Muscle layer of colon (tissue), 2 donors: ENCODE measurements at regions not wholly inside any gene's neighbourhood (a gene's known extent, or its start where the extent isn't known, plus 50 kb on each side); places are given as distances from the start of the nearest gene placed in this dataset.

ENCODE experiments used
- H3K27ac ChIP-seq: one replicate; pipeline ENCODE4 v1.7.0; 2013; ENCODE audit warnings: low read depth, mild to moderate bottlenecking, low read length, moderate library complexity
- H3K27me3 ChIP-seq, 2 donors: one replicate each; pipeline ENCODE4 v1.7.0; 2013; ENCODE audit warnings: low read length in 2 of 2, mild to moderate bottlenecking in 2 of 2; ENCODE audit not compliant: insufficient read depth in 2 of 2, control insufficient read depth in 1 of 2
- H3K36me3 ChIP-seq: one replicate; pipeline ENCODE4 v1.7.0; 2013; ENCODE audit warnings: mild to moderate bottlenecking, low read length; ENCODE audit not compliant: insufficient read depth
- H3K4me1 ChIP-seq: one replicate; pipeline ENCODE4 v1.7.0; 2013; ENCODE audit warnings: mild to moderate bottlenecking, low read length; ENCODE audit not compliant: insufficient read depth
- H3K4me3 ChIP-seq, 2 donors: one replicate each; pipeline ENCODE4 v1.7.0; 2013; ENCODE audit warnings: low read length in 2 of 2, low read depth in 1 of 2, mild to moderate bottlenecking in 1 of 2, moderate library complexity in 1 of 2
- H3K9ac ChIP-seq: one replicate; pipeline ENCODE4 v1.7.0; 2013; ENCODE audit warnings: low read length
- H3K9me3 ChIP-seq: one replicate; pipeline ENCODE4 v1.7.0; 2013; ENCODE audit warnings: mild to moderate bottlenecking, low read length
- donor health status: abdominal sarcoma.
- donor health status: Adenocarcinoma of cecum.

DNA sequence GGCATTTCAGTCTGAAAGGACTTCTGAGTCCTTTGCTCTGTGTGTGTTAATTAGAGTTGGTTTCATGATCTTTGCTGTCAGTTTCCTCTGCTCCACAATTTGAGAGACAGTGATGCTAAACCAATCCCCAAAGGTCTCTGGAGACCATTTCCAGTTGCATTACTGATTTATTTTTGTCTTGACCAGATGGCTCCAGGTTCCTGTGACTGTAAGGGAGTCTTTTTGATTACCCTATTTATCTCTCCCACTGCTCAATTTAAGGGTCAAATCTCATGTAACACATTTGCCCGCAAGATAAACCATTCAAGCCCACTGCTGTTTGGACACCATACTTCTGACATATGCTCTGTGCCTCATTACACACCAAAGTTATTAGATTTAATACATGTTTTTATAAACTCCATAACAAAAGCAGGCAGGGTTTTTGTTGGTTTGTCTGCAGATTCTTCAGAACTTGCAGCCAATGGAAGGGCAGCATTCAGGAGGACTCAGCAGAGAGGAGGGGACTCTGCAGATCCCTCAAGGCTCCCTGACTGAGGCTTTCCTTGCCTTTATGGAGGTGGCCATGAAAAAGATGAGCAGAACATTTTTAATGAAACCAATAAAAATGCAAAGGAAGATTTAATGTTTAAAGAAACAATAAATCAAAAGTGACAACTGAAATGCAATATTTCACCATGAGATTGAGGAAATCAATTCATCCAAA is 889.3 kb upstream of the CELF4 start:
- Histone ChIP-seq H3K27ac (no peak overlapping the region), H3K4me3 (no peak overlapping the region), H3K4me1 (no peaks in the 10 kb centered on the region), H3K36me3 (no peaks in the 10 kb centered on the region), H3K9ac (no peak overlapping the region), H3K9me3 (no peaks in the 10 kb centered on the region), H3K27me3 (no peaks in the 10 kb centered on the region)

DNA sequence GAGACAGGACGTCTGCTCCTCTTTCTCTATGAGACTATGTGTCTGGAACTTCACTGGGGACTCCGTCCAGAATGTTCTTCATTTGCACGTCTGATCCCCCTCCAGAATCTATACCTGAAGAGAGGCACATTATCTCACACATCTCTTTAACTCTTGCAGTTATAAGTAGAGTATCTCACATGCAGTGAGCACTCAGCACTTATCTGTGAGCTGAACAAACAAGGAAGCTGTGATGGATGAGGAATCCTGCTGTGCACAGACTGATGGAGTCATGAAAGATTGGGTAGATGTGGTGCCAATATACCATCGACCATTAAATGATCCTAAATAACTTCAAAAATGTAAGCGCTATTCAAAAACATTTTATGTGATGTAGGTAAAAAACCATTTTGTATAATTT is 888.3 kb upstream of the CELF4 start:
- no peak overlapping the region for H3K27ac ChIP-seq
- H3K4me3 ChIP-seq, result no peak overlapping the region
- H3K9ac ChIP-seq, result no peak overlapping the region
- H3K9me3 ChIP-seq, result no peaks in the 10 kb centered on the region
- H3K27me3 ChIP-seq, result no peaks in the 10 kb centered on the region
- no peaks in the 10 kb centered on the region for H3K4me1 ChIP-seq
- no peaks in the 10 kb centered on the region for H3K36me3 ChIP-seq

DNA sequence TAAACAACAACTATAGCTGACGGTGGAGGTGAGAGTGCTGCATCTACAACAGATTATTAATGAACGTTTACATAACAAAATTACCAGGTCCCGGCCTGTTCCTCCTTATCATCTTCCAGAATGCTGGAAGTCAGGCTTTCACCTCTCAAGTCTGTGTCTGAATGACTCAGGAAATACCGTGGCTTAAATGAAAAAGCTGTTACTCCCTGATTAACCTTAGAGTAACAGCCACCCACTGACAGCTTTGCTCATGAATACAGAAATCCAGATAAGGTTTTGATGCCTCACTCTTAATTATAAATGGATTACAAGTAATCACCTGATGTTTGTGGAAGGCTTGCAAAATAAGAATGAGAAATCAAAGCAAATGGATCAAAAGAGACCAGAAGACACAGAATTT is 885.3 kb upstream of the CELF4 start:
- Histone ChIP-seq H3K27ac (no peak overlapping the region), H3K36me3 (no peaks in the 10 kb centered on the region), H3K4me1 (no peaks in the 10 kb centered on the region)

DNA sequence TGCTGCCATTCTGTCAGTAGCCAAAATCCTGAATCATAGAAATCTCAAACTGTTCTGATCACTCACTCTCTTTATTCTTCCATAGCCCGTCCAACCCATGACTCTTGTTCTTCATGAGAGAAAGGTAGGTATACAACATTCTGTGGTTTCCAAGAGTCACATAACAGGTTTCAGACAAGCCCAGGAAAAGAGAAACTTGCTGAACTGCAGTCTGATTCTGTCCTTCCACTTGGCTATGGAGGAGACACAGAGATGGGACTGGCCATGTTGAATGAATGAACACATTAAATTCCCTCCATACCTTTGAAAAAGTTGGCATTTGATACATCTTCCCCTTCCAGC is 880.2 kb upstream of the CELF4 start:
- H3K4me1 ChIP-seq, result no peaks in the 10 kb centered on the region
- no peaks in the 10 kb centered on the region for H3K9me3 ChIP-seq
- no peak overlapping the region for H3K27ac ChIP-seq
- no peak overlapping the region for H3K4me3 ChIP-seq
- H3K36me3 ChIP-seq, result no peaks in the 10 kb centered on the region
- no peak overlapping the region for H3K9ac ChIP-seq
- no peaks in the 10 kb centered on the region for H3K27me3 ChIP-seq

More for the DNA sequence above, 885.3 kb upstream of the CELF4 start:
- Histone ChIP-seq H3K9me3 (no peaks in the 10 kb centered on the region), H3K27me3 (no peaks in the 10 kb centered on the region), H3K4me3 (no peak overlapping the region), H3K9ac (no peak overlapping the region)

DNA sequence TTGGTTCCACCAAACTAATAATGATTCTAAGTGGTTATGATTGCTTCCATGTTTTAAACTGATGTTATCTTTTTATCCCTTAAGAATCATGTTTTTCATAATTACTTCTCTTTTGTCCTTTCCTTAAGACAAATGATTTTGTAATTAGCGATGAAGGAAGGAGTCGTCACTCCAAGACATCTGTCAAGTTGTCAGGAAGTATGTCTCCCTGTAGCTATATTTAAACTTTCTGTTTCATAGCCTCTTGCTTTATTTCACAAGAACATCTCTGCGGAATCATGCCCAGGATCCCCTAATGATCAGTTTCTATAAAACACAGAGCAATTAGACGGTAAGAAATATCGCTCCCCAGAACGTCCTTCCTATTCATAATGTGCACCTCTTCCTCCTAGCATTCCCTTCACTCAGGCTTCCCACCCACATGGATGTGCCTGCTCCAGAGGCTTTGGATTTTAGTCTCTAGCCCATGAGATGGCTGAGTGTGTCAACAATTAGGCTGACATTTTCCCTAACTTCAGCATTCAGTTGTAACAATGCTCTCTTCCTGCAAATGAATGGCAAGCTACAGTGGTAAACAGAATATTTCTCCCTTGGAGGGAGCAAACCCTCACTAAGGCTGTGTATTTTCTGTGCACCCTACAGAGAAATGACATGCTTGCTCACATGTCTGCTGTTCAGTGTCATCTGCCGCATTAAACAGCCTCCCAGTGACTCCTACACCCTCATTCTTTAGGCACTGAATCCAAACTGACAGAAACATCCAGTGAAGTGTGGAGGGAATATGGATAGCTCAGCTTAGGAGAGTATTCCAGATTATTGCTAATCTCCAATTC is 879.6 kb upstream of the CELF4 start:
- Histone ChIP-seq H3K4me3 (no peak overlapping the region), H3K27me3 (no peaks in the 10 kb centered on the region), H3K36me3 (no peaks in the 10 kb centered on the region), H3K9me3 (no peaks in the 10 kb centered on the region), H3K4me1 (no peaks in the 10 kb centered on the region), H3K27ac (no peak overlapping the region), H3K9ac (no peak overlapping the region)

DNA sequence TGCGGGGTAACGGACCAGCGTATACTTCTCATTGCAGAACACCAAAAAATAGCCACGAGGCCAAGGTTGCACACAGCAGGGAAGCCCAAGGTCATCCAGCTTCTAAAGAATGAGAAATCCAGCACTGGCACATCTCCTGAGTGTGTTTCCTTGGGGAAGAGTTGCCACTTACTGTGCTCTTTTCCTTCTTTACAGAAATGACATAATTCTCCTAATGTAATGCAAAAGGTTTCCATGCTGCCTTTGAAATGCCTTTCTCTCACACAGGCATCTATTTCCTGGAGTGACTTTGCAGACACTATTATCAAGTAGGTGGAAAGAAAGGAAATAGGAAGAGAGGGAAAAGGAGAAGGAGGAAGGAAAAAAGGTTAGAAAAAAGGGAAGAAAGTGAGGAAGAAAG is 862.1 kb upstream of the CELF4 start:
- Histone ChIP-seq H3K27me3 (no peaks in the 10 kb centered on the region), H3K9ac (no peak overlapping the region), H3K27ac (no peak overlapping the region), H3K36me3 (no peaks in the 10 kb centered on the region), H3K4me3 (no peak overlapping the region), H3K9me3 (no peaks in the 10 kb centered on the region), H3K4me1 (no peaks in the 10 kb centered on the region)

DNA sequence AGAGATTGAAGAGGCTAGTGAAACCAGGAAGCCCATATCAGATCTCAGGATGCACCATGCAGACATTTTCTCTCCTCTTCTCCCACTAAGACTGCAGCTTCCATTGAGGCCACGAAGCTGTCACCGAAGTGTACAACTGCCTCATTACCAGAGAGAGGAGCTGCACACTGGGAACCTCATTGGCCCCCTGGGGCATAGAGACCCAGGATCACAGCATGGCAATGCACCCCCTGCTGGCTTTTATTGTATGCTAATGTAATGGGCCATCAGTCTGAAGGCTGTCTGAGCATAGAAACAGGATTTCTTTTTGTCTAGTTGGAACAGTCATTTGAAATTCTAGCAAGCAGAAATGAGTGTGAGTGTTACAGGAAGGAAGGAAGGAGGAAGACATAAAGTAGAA is 861.6 kb upstream of the CELF4 start:
- no peaks in the 10 kb centered on the region for H3K36me3 ChIP-seq

DNA sequence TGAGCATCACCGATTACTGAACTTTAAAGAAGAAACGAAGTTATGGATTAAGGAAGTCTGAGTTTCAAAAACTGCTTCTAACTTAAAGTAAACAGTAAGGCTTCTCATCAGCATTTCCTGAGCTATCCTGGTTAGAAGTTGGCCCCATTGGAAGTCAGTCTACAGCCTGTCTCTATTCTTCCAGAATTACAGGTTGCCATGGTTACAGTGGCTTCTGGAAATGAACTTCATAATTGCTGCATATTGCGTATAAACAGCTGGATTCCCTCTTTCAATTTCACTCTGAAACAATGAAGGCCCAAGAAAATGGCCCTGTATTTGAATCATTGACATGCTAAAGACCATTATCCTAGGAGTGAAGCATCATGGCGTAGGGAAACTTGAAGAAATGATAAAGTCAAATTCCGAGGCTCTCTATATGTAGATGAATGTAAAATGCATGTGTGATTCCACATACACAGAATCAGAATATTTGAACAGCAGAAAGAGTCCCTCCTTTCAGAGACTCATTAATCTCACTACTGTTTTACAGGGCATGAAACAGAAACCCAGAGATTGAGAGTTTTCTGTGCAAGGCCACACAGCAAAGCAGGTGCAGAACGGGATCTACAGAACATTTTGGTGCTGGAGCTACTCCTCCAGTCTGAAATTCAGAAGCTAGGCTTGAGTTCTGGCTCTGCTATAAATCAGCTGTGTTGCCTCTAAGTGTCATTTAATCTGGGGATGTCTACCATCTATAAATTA is 856.4 kb upstream of the CELF4 start:
- H3K4me1 ChIP-seq, result no peaks in the 10 kb centered on the region

More for the DNA sequence above, 861.6 kb upstream of the CELF4 start:
- H3K27ac ChIP-seq, result no peak overlapping the region
- H3K9ac ChIP-seq, result no peak overlapping the region
- no peaks in the 10 kb centered on the region for H3K4me1 ChIP-seq
- no peaks in the 10 kb centered on the region for H3K27me3 ChIP-seq
- no peak overlapping the region for H3K4me3 ChIP-seq
- no peaks in the 10 kb centered on the region for H3K9me3 ChIP-seq

DNA sequence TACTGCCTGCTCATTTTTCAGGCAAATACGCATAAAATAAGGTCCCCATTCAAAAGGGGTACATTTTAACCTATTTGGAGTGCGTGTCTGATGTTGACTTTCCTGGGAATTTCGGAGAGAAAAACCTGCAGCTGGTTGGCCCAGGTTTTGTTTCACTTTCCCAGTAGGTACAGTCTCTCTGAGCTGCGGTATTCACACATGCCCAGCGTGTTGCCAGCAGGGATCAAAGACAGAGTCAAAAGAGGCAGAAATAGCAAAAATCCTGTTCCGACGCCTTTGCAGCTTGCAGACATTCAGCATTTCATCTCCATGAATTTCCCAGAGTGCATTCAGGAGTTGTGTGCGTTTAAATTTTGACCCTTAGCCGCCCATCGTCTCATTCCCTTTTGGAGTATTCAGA is 855.4 kb upstream of the CELF4 start:
- Histone ChIP-seq H3K36me3 (no peaks in the 10 kb centered on the region), H3K4me1 (no peaks in the 10 kb centered on the region), H3K27me3 (no peaks in the 10 kb centered on the region), H3K27ac (no peak overlapping the region), H3K9me3 (no peaks in the 10 kb centered on the region), H3K4me3 (no peak overlapping the region), H3K9ac (no peak overlapping the region)

More for the DNA sequence above, 856.4 kb upstream of the CELF4 start:
- H3K9me3 ChIP-seq, result no peaks in the 10 kb centered on the region
- no peak overlapping the region for H3K27ac ChIP-seq
- H3K27me3 ChIP-seq, result no peaks in the 10 kb centered on the region
- no peaks in the 10 kb centered on the region for H3K36me3 ChIP-seq
- no peak overlapping the region for H3K4me3 ChIP-seq
- no peak overlapping the region for H3K9ac ChIP-seq

DNA sequence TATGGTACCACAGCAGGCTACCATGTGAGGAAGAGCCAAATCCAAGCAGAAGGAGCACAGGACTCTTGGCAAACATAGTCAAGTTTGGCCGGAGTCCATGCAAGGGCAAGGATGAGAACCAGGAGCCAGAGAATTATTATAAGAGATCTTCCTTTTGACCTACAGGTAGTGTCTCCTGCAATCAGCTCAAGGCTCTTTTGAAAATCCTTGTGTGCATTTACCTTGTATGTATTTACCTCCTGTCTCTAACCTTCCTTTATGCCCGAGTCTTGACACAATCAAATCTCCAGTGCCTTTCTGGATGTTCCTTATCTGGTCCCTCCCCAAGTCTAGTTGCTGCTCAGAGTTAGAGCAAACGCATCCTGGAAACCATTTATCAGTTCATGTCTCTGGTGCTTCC is 855.0 kb upstream of the CELF4 start:
- H3K4me1 ChIP-seq, result no peaks in the 10 kb centered on the region
- H3K9ac ChIP-seq, result no peak overlapping the region
- no peak overlapping the region for H3K27ac ChIP-seq
- H3K27me3 ChIP-seq, result no peaks in the 10 kb centered on the region
- no peaks in the 10 kb centered on the region for H3K36me3 ChIP-seq
- no peak overlapping the region for H3K4me3 ChIP-seq
- no peaks in the 10 kb centered on the region for H3K9me3 ChIP-seq

DNA sequence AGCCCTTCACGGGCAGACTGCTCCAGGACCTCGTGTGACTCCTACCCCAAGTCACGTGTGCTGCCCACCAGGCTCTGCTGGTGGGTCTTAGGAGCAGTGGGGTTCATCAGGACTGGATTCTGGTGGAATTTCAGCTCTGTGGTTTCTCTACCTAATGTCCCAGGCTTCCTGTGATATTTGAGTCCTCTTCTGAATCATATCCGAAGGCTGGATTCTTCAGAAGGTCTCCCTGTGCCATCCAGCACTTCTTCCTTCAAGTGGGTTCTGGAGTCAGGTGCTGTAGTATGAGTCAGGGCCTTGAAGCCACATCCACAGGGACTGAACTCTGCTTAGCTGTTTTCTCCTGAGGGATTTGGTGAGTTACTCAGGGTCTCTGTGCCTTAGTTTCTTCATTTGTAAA is 850.2 kb upstream of the CELF4 start:
- Histone ChIP-seq H3K9me3 (no peaks in the 10 kb centered on the region), H3K4me1 (peaks cover 5% of the 10 kb centered on the region), H3K27ac (no peak overlapping the region), H3K27me3 (no peaks in the 10 kb centered on the region), H3K9ac (no peak overlapping the region), H3K36me3 (no peaks in the 10 kb centered on the region), H3K4me3 (no peak overlapping the region)
